HG02642 (cell line): ENCODE measurements at regions not wholly inside any gene's neighbourhood (a gene's known extent, or its start where the extent isn't known, plus 50 kb on each side); places are given as distances from the start of the nearest gene placed in this dataset.

Experiments
- ATAC-seq: cut with Tn5 transposase; IDR thresholded peaks from one replicate; pipeline ENCODE4 v1.9.1; 2021; ENCODE audit warnings: mild to moderate bottlenecking; ENCODE audit not compliant: unreplicated experiment, poor library complexity

DNA sequence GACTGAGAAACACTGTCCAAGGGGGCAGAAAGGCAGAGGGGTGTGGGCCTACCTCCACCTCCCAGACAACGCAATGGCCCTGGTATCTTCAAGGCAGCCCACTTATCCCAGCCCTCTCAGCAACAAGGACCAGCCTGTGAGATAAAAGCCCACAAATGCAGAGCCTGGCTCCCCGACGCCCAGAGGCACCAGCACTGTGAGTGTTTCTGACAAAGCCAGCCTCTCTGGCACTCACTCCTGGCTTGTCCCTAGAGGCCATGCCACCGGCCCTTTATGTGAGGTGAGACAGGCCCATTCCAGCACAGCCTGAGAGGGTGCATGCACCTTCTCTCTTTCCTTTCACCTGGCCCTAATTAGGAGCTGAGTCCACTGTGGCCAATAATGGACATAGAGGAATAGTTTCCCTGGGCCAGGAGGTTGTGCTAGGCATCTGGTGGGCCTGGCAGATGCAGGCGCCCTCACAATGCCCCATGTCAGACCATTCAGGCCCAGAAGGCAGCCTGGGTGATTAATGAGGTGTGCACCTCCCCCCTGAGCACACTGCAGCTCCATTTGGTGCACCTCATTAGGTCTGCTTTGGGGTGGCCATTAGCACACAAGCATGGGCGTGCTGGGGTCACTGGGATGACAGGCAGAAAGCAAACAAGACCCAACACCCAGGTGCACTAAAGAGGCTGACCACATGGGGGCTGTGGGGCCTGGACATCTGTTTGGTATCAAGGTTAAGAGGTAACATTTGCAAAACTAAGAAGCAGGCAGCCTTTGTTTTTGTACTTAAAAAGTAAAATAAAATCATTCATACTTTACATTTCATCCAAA is 176.0 kb downstream of the MED10 start:
- ATAC-seq, result peak; percentile 55

- no peak for ATAC-seq
Measured at GRCh38 chr5:6201631-6202030, 176.7 kb downstream of the MED10 start.

DNA sequence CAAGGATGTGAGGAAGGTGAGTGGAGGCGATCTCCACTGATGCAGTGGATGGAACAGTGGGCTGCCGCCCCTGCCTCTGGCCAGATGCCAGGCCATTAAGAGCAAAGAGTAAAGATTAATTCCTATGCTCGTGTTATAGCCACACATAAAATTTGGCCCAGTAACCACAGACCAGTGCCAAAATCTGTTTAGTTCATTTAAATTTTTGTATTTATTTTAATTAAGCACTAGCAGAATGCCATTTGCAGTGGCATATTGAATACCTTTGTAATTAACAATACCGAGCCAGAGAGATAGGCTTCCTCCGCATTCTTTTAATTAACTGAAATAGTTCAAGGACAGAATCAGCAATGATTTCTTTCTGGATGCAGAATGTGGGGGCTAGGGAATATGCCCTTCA is 179.8 kb downstream of the MED10 start:
- no peak for ATAC-seq

GRCh38 chr5:6197427-6197826 is 180.9 kb downstream of the MED10 start:
- ATAC-seq, result no peak

DNA sequence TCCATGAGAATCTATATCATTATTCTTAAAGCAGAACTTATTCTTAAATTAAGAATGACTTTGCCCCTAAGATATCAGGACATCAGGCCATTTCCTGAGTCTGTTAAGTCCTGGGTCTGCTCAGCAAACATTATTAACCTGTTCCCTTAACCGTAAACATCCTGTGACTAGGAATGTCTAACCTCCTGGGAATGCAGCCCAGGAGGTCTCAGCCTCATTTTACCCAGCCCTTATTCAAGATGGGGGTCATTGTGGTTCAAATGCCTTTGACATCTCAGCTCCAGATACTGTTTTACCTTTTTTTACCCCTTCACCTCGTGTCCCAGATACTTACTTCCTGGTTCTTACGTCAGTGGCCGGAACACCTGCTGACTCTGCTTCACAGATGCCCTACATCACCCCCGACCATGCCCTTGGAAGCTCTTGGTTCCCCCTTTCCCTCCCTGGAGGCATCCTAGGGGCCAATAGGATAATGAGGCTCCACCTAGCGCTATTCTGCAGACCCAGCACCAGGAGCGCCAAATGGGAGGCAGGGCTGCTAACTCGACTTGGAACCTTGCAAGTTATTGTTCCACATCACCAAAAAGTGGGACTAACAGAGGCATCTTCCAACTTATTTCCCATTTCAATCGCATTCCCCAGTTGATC is 182.5 kb downstream of the MED10 start:
- ATAC-seq, result no peak

- no peak for ATAC-seq
Measured at GRCh38 chr5:6194906-6195612, 183.3 kb downstream of the MED10 start.

- no peak for ATAC-seq
Measured at GRCh38 chr5:6194261-6194875, 184.0 kb downstream of the MED10 start.

GRCh38 chr5:6193310-6193709 is 185.0 kb downstream of the MED10 start:
- ATAC-seq, result no peak

GRCh38 chr5:6190838-6191237 is 187.5 kb downstream of the MED10 start:
- ATAC-seq, result no peak

DNA sequence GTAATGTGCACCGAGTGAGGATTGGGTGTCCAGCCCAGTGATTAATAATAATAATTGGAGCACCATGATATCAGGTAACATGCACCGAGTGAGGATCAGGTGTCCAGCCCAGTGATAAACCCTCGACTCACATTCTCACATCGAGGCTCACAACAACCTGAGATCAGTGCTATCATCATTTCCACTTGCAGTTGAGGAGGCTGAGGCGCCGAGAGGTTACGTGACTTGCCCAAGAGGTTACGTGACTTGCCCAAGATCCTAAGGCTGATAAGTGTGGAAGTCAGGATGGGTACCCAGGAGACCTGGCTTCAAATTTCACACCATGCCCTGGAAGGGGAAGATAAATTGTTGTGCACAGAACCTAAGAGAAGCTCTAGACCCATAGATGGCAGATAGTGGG is 189.4 kb downstream of the MED10 start:
- no peak for ATAC-seq

DNA sequence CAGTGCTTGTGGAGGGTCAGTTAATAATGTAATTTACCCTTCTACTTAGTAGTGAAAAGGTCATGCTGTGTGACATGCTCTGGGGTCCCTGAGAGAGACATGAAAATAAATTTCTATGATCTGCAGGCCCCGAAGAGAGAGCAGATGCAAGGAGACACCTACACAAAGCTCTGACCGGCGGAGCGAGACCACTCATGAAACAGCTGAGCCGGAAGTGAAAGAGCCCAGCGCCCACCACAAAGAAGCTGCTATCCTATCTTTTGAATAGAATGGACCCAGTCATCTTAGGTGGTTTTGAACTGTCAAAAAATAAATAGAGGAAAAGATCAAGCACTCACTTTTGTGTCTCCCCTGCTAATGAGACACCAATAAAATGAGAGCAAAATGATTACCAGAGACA is 190.0 kb downstream of the MED10 start:
- peak; percentile 97 for ATAC-seq

DNA sequence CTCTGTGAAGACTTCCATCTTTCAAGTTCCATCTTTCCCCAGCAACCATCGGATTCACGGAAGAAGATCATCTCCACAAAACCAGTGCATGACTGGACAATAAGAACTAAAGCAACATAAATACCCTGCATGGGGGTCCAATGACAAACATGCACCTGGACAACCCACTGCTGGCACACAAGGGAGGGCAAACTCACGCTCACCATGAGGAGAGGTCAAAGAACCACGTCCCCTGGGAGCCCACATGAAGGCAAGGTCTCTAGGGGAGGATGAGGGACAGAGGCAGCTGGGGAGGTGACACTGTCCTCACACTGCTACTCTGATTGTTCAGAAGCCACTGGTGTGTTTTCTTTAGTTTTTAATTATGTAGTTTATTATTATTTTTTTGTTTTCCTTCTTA is 190.8 kb downstream of the MED10 start:
- no peak for ATAC-seq

GRCh38 chr5:6185574-6185973 is 192.8 kb downstream of the MED10 start:
- ATAC-seq, result no peak

- ATAC-seq, result no peak
Measured at GRCh38 chr5:6184481-6184880, 193.9 kb downstream of the MED10 start.

DNA sequence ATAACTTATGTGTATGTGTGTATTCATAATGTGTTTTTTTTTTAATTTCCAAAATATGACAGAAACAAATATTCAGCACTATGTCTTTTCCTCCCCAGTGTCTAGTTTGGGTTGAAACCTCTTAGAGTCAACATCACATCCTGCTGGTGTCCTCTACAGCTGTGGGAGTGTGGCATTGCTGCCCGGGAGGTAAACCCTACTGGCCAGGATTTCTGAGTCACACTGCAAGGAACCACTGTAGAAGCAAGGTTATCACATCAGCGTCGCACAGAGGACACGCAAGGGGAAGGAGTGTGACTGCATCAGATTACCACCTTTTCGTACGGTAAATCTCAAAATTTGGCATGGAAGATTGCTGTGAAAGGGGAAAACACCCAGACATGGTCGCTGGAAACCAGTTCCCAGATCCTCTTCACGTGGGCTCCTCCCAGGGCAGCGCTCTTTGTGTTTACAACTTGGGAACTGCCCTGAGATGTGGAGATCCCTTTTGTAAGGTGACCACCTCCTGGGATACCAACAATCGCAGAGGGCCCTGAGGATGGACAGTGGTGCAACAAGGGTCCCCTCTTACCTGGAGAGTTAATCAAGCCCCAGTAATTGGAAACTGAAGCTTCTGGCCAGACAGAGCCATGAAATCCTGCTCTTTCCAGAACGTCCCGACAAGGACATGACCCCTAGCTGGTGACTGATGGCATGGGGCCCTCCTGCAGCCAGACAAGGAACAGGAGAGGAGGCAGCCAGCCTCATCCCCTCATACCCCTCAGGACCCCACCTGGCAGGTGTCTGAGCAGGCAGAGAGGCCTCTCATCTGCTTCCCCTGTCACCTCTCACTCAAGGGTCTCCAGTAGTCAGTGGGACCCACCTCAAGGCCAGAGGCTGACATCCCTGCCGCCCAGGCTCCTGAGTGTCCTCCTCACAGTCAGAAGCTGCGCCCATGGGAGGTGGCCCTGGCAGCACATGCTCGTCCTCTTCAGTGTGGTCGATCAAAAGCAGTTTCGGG is 194.7 kb downstream of the MED10 start:
- ATAC-seq, result no peak

DNA sequence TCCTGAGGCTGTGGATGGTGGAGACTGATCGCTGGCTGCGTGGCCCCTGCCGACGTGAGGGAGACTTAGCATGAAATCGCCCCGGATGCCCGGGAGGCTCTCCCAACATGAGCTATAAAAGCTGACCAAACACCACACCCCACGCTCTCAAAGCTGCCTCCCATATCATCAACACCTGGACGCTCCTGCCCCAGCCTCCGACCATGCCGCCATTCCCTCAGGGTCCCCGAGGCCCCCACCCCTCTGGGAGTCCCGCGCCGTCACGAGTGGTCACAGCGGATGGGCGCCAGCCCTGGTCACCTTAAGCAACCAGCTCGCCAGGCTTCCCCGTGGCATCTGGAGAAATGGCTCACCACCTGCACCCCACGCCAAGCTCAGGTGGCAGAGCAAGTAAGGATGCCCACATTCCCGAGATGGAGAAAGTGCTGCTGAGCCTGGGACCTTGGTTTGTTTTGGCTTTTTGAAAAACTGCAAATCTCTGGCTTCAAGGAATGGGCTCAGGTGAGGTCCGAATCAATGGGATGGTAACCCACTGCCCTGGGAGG is 196.0 kb downstream of the MED10 start:
- no peak for ATAC-seq

DNA sequence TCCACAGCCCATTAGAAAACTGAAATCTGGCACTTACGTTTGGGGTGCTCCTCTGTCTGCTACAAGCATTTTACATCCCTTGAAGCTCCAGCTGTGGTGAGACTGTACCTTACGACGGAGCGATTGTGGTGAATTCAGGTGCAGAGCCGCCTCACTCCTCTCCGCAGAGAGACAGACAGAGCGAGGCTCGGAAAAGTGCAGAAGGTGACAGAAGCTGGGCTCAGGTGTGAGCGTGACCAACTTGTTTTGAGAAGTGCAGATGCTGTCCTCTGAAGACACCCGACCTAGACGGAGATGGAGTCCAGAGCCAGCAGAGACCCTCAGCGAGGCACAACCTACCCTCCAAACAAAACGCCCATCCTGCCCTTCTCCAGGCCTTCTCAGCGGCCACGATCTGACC is 196.5 kb downstream of the MED10 start:
- no peak for ATAC-seq

DNA sequence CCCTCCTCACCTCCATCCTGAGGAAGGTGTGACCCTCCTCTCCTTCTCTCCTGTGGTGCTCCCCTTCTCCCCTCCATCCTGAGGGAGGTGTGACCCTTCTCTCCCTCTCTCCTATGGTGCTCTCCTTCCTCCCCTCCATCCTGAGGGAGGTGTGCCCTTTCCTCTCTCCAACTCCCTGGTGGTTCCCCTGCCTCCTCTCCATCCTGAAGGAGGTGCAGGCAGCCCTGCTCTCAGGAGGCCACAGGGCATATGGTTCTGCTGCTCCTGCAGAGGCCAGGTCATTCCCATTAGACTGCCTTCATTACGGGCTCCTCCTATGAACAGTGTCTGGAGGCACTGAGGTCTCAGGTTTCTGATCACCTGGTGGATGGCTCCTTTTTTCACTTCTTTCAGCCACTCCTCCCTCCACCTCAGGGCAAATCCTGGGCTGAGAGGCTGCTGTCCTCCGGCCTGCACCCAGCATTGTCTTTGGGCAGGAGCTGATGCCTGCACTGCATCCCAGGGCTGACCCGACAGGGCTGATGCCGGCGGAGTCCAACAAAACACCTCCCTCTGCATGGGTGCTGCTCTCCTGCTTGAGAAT is 197.1 kb downstream of the MED10 start:
- no peak for ATAC-seq

DNA sequence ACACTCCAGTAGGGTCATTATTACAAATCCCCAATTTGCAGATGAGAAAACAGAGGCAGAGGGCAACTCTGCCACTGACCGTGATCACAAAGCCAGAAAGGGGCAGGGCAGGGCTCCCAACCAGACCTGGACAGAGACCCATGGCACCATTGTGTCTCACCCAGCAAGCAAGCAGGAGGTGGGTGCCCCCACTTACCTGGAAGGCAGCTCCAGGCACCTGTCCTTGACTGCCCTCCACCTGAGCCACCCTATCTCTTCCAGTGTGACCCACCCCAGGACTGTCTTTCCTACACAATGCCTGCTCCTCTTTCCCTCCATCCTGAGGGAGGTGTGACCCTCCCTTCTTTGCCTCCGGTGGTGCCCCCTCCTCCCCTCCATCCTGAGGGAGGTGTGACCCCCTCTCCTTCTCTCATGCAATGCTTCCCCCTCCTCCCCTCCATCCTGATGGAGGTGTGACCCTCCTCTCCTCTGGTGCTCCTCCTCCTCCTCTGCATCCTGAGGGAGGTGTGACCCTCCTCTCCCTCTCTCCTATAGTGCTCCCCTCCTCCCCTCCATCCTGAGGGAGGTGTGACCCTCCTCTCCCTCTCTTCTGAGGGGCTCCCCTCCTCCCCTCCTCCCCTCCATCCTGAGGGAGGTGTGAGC is 198.0 kb downstream of the MED10 start:
- no peak for ATAC-seq
